Fibroblast of lung (primary cell): ENCODE measurements at regions not wholly inside any gene's neighbourhood (a gene's known extent, or its start where the extent isn't known, plus 50 kb on each side); places are given as distances from the start of the nearest gene placed in this dataset.

Experiments used
- DNase-seq, 2 donors: peaks; one replicate each; pipeline versions ENCODE4 v3.0.0 to v3.0.0-alpha.2; 2010; ENCODE audit warnings: low read depth in 2 of 2
- H2AFZ ChIP-seq: 2 replicates; pipeline ENCODE4 v1.5.1; 2012; ENCODE audit warnings: low read length, control low read depth, inconsistent platforms
- H3K27ac ChIP-seq: 2 replicates; pipeline ENCODE4 v1.5.1; 2011; ENCODE audit warnings: low read length, control low read depth; ENCODE audit not compliant: insufficient read depth
- H3K27me3 ChIP-seq: 2 replicates; pipeline ENCODE4 v1.5.1; 2011; ENCODE audit warnings: mild to moderate bottlenecking, low read length; ENCODE audit not compliant: control insufficient read depth, insufficient read depth
- H3K36me3 ChIP-seq: 2 replicates; pipeline ENCODE4 v1.5.1; 2011; ENCODE audit warnings: low read length; ENCODE audit not compliant: control insufficient read depth, insufficient read depth
- H3K4me1 ChIP-seq: 2 replicates; pipeline ENCODE4 v1.5.1; 2011; ENCODE audit warnings: low read length; ENCODE audit not compliant: control insufficient read depth, insufficient read depth; ENCODE audit errors: extremely low read depth
- H3K4me2 ChIP-seq: 2 replicates; pipeline ENCODE4 v1.5.1; 2011; ENCODE audit warnings: low read length, control low read depth; ENCODE audit not compliant: insufficient read depth; ENCODE audit errors: extremely low read depth
- H3K4me3 ChIP-seq, 4 experiments: fragments of 200-600 bp in 1 of 4; sonication (generic) in 1 of 4; replicated peaks in 1 of 4; 2 replicates each; pipeline ENCODE4 v1.5.1; 2011 to 2016; ENCODE audit warnings: low read length in 4 of 4, low read depth in 3 of 4, mild to moderate bottlenecking in 3 of 4, control low read depth in 2 of 4, inconsistent platforms in 1 of 4, mixed read lengths in 1 of 4; ENCODE audit not compliant: insufficient read depth in 1 of 4; ENCODE audit errors: control extremely low read depth in 1 of 4
- H3K79me2 ChIP-seq: 2 replicates; pipeline ENCODE4 v1.5.1; 2012; ENCODE audit warnings: mild to moderate bottlenecking, low read length, inconsistent platforms; ENCODE audit not compliant: control insufficient read depth, insufficient read depth
- H3K9ac ChIP-seq: 2 replicates; pipeline ENCODE4 v1.5.1; 2011; ENCODE audit warnings: mild to moderate bottlenecking, low read length, control low read depth; ENCODE audit not compliant: insufficient read depth
- H3K9me3 ChIP-seq: 2 replicates; pipeline ENCODE4 v1.5.1; 2012; ENCODE audit warnings: low read depth, low read length; ENCODE audit not compliant: control insufficient read depth, insufficient read depth
- H4K20me1 ChIP-seq: 2 replicates; pipeline ENCODE4 v1.5.1; 2011; ENCODE audit warnings: low read length; ENCODE audit not compliant: control insufficient read depth, insufficient read depth; ENCODE audit errors: extremely low read depth
- CTCF ChIP-seq, 2 donors: IDR thresholded peaks in 1 of 2; conservative IDR thresholded peaks in 1 of 2; 1 replicate in 1 of 2; 2 replicates in 1 of 2; pipeline ENCODE4 v1.5.1; 2011 to 2012; ENCODE audit warnings: low read length in 2 of 2, control low read depth in 1 of 2, inconsistent platforms in 1 of 2, low read depth in 1 of 2, mild to moderate bottlenecking in 1 of 2
- EZH2 ChIP-seq: IDR thresholded peaks from 2 replicates; pipeline ENCODE4 v1.5.1; 2012; ENCODE audit warnings: low read length, control low read depth, mild to moderate bottlenecking; ENCODE audit errors: missing control alignments

- Histone ChIP-seq H3K79me2 (no peaks in the 10 kb centered on the region), H3K9ac (no peak overlapping the region), H3K4me3 (no peak overlapping the region), H3K9me3 (no peaks in the 10 kb centered on the region), H3K4me1 (no peaks in the 10 kb centered on the region), H2AFZ (no peak overlapping the region), H3K27me3 (no peaks in the 10 kb centered on the region), H3K27ac (no peak overlapping the region), H3K36me3 (no peaks in the 10 kb centered on the region), H4K20me1 (no peaks in the 10 kb centered on the region), H3K4me2 (no peak overlapping the region)
- TF ChIP-seq EZH2: no peak
- TF ChIP-seq CTCF (conservative IDR thresholded peaks at IDR 0.05 in 1 of 2, IDR thresholded peaks at IDR 0.05 in 1 of 2; ENCODE audit: low read depth in 1 of 2, low read length in 2 of 2): no peak
- DNase-seq: no peak
These were observed 468.4 kb upstream of the MDFIC2 start for GRCh38 chr3:70780790-70781189.

- DNase-seq: no peak
- H3K9me3 ChIP-seq: no peaks in the 10 kb centered on the region
These were observed 466.9 kb upstream of the MDFIC2 start for GRCh38 chr3:70779296-70779695.

GRCh38 chr3:70776081-70776480, 463.6 kb upstream of the MDFIC2 start:
- Histone ChIP-seq H4K20me1 (no peaks in the 10 kb centered on the region), H3K4me2 (no peak overlapping the region)

More at GRCh38 chr3:70779296-70779695, 466.9 kb upstream of the MDFIC2 start:
- TF ChIP-seq EZH2: no peak
- TF ChIP-seq CTCF (conservative IDR thresholded peaks at IDR 0.05 in 1 of 2, IDR thresholded peaks at IDR 0.05 in 1 of 2; ENCODE audit: low read depth in 1 of 2, low read length in 2 of 2): no peak
- H3K9ac ChIP-seq: no peak overlapping the region
- H3K4me3 ChIP-seq: no peak overlapping the region
- H3K79me2 ChIP-seq: no peaks in the 10 kb centered on the region
- H3K4me2 ChIP-seq: no peak overlapping the region
- no peak overlapping the region for H3K27ac ChIP-seq
- H3K27me3 ChIP-seq: no peaks in the 10 kb centered on the region
- H3K4me1 ChIP-seq: no peaks in the 10 kb centered on the region
- no peaks in the 10 kb centered on the region for H4K20me1 ChIP-seq
- H2AFZ ChIP-seq: no peak overlapping the region
- H3K36me3 ChIP-seq: no peaks in the 10 kb centered on the region

More at GRCh38 chr3:70776081-70776480, 463.6 kb upstream of the MDFIC2 start:
- Histone ChIP-seq H3K79me2 (no peaks in the 10 kb centered on the region), H3K36me3 (no peaks in the 10 kb centered on the region), H3K9ac (no peak overlapping the region), H3K9me3 (no peaks in the 10 kb centered on the region), H2AFZ (no peak overlapping the region), H3K4me3 (no peak overlapping the region), H3K4me1 (no peaks in the 10 kb centered on the region), H3K27me3 (no peaks in the 10 kb centered on the region), H3K27ac (no peak overlapping the region)
- TF ChIP-seq EZH2: no peak
- no peak for TF ChIP-seq CTCF (conservative IDR thresholded peaks at IDR 0.05 in 1 of 2, IDR thresholded peaks at IDR 0.05 in 1 of 2; ENCODE audit: low read depth in 1 of 2, low read length in 2 of 2)
- no peak for DNase-seq
